ENCODE measurements at regions not wholly inside any gene's neighbourhood (a gene's known extent, or its start where the extent isn't known, plus 50 kb on each side); places are given as distances from the start of the nearest gene placed in this dataset.

DNA sequence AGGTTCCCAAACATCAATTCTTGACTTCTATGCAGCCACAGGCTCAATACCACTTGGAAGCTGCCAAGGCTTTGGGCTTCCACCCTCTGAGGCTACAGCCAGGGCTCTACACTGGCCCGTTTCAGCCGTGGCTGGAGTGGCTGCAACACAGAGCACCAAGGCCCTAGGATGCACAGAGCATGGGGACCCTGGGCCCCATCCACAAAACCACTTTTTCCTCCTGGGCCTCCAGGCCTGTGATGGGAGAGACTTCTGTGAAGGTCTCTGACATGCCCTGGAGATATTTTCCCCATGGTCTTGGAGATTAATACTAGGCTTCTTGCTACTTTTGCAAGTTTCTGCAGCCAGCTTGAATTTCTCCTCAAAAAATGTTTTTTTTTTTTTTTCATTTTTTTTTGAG is 655.4 kb upstream of the ZP4 start:
- no peak for TF ChIP-seq POLR2A (IDR thresholded peaks at IDR 0.05)
- TF ChIP-seq, protein P1, sequence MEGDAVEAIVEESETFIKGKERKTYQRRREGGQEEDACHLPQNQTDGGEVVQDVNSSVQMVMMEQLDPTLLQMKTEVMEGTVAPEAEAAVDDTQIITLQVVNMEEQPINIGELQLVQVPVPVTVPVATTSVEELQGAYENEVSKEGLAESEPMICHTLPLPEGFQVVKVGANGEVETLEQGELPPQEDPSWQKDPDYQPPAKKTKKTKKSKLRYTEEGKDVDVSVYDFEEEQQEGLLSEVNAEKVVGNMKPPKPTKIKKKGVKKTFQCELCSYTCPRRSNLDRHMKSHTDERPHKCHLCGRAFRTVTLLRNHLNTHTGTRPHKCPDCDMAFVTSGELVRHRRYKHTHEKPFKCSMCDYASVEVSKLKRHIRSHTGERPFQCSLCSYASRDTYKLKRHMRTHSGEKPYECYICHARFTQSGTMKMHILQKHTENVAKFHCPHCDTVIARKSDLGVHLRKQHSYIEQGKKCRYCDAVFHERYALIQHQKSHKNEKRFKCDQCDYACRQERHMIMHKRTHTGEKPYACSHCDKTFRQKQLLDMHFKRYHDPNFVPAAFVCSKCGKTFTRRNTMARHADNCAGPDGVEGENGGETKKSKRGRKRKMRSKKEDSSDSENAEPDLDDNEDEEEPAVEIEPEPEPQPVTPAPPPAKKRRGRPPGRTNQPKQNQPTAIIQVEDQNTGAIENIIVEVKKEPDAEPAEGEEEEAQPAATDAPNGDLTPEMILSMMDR (IDR thresholded peaks at IDR 0.05), result no peak
- H3K27ac ChIP-seq, result no peak overlapping the region
- H3K9me3 ChIP-seq (replicated peaks in 1 of 3), result no peaks in the 10 kb centered on the region
- H3K4me1 ChIP-seq (replicated peaks in 1 of 2), result no peaks in the 10 kb centered on the region
- no peaks in the 10 kb centered on the region for H3K36me3 ChIP-seq (replicated peaks in 1 of 2)
- WGBS, 4 donors, result 59 to 100% (median 71%) methylated on average over 2 of the region's 2 CpGs; no CpG with 5 or more reads in 1 of the 4 donors
- intact Hi-C loops (cut with DNase I), result no loop called here
- no peaks in the 10 kb centered on the region for H3K27me3 ChIP-seq
- no peak overlapping the region for H3K4me3 ChIP-seq
- no peak for DNase-seq

DNA sequence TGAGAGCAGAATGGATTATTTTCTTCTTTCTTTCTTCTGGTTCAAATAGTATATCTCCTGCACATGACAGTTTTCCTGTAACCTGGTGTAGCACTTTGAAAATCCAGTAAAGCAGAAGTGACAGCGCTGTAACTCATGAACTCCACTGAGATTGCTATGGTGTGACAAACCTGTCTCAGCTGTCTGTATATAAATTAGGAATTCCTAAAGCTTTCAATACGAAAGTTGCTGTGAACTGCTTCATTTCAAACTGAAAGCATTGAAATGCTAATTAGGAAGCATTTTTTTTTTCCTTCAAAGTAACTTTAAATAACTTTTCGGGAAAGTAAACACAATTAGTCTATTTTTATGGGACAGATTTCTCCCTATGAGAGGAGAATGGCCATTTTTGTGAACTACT is 646.9 kb upstream of the ZP4 start:
- no peak for DNase-seq
- H3K36me3 ChIP-seq (replicated peaks in 1 of 2), result no peaks in the 10 kb centered on the region
- no peaks in the 10 kb centered on the region for H3K27me3 ChIP-seq
- no peaks in the 10 kb centered on the region for H3K9me3 ChIP-seq (replicated peaks in 1 of 3)
- WGBS, 4 donors, result 72 to 81% (median 76%) methylated on average over 3 of the region's 3 CpGs
- no peak overlapping the region for H3K27ac ChIP-seq
- H3K4me1 ChIP-seq (replicated peaks in 1 of 2), result no peaks in the 10 kb centered on the region
- H3K4me3 ChIP-seq, result no peak overlapping the region
- intact Hi-C loops (cut with DNase I), result no loop called here
- no peak for TF ChIP-seq POLR2A (IDR thresholded peaks at IDR 0.05)
- TF ChIP-seq, protein P1 (IDR thresholded peaks at IDR 0.05), result no peak

DNA sequence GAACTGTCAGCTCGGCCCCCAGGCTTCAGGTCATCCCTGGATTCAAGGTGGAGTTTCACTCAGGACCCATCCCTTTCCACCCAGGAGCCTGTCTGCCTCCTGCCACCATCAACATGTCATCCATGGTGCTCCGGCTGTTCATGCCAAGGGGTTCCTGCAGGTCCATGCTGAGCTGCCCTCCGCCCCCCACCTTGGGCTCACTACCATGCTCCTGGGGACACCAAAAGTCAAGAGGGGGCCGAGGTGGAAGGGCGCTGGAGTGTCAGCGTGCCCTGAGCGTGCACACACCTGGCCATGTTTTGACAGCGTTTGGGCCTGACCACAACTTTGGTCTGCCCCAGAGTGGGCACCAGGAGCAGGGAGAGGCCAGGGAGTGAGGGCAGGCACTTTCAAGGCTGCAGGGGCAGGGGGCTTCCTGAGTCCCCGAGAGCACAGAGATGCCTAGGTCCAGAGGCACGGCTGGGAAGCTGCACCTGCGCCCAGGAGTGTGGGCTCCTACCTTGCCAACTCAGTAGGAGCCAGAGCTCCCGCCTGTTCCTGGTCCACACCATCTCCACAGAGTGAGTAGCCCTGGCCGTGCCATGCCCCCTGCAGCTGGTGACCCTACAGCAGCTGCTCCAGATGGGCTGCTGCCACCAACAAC is 639.6 kb upstream of the ZP4 start:
- no peak for TF ChIP-seq POLR2A (IDR thresholded peaks at IDR 0.05)
- TF ChIP-seq, protein P1 (IDR thresholded peaks at IDR 0.05), result no peak
- WGBS, 4 donors, result 85 to 93% (median 91%) methylated on average over 8 to 13 of the region's 13 CpGs

DNA sequence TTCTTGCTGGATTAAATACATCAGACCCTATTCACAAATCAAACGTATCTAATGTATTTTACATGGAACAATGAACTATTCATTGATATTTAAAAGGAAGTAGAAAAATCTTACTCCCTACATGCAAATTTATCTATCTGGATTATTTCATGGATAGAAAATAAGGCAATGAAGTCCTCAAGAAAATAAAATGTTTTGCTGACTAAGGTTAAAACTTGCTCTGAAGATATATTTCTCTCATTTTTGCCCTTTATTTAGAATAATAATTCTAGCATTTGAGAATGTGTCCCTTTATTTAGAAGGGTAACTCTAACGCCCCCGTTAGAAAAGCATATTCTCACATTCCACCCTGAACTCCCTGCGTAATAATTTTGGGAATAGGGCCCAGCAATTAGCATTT is 627.0 kb upstream of the ZP4 start:
- Histone ChIP-seq H3K9me3 (replicated peaks in 1 of 3) (no peaks in the 10 kb centered on the region), H3K27ac (no peak overlapping the region), H3K36me3 (replicated peaks in 1 of 2) (no peaks in the 10 kb centered on the region), H3K4me3 (no peak overlapping the region), H3K27me3 (no peaks in the 10 kb centered on the region), H3K4me1 (replicated peaks in 1 of 2) (no peaks in the 10 kb centered on the region)
- no peak for TF ChIP-seq POLR2A (IDR thresholded peaks at IDR 0.05)
- TF ChIP-seq, protein P1 (IDR thresholded peaks at IDR 0.05), result no peak
- intact Hi-C loops (cut with DNase I), result no loop called here
- 75 to 86% (median 81%) methylated on average over 4 of the region's 4 CpGs for WGBS, 4 donors
- no peak for DNase-seq

More for the DNA sequence above, 639.6 kb upstream of the ZP4 start:
- Histone ChIP-seq H3K27ac (no peak overlapping the region), H3K4me1 (replicated peaks in 1 of 2) (no peaks in the 10 kb centered on the region), H3K4me3 (no peak overlapping the region), H3K36me3 (replicated peaks in 1 of 2) (no peaks in the 10 kb centered on the region), H3K9me3 (replicated peaks in 1 of 3) (no peaks in the 10 kb centered on the region), H3K27me3 (no peaks in the 10 kb centered on the region)
- no peak for DNase-seq
- intact Hi-C loops (cut with DNase I), result no loop called here

Measured in adrenal gland (tissue), 9 donors.